ENCODE measurements at regions not wholly inside any gene's neighbourhood (a gene's known extent, or its start where the extent isn't known, plus 50 kb on each side); places are given as distances from the start of the nearest gene placed in this dataset.

DNA sequence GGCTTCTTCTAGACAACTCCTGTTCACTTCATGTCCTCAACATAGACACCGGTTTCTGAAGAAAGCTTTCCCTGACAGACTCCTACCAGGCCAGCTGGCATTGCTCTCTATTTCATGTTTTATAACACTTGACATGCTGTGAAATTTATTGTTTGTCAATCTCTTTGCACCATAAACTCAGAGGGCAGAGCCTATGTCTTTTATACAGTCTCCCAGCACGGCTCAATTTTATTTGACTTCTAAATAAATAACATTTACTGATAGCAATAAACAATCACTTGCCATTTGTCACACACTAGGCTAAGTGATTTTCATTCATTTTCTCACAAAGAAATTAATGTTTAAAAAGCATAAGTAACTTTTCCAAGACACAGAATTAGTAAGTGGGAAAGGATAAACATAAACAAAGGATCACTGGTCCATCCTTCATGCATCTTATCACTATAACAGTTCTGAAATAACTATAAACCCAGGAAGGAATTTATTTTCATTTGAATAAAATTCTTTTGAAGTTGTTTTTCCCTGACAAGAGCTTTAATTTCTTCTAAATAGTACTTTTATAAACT, 577.6 kb downstream of the TECRL start:
- no peak for DNase-seq (ENCODE audit: low read depth)
- H3K4me3 ChIP-seq (ENCODE audit: low read depth, low read length): no peak overlapping the region
- TF ChIP-seq, protein P1, sequence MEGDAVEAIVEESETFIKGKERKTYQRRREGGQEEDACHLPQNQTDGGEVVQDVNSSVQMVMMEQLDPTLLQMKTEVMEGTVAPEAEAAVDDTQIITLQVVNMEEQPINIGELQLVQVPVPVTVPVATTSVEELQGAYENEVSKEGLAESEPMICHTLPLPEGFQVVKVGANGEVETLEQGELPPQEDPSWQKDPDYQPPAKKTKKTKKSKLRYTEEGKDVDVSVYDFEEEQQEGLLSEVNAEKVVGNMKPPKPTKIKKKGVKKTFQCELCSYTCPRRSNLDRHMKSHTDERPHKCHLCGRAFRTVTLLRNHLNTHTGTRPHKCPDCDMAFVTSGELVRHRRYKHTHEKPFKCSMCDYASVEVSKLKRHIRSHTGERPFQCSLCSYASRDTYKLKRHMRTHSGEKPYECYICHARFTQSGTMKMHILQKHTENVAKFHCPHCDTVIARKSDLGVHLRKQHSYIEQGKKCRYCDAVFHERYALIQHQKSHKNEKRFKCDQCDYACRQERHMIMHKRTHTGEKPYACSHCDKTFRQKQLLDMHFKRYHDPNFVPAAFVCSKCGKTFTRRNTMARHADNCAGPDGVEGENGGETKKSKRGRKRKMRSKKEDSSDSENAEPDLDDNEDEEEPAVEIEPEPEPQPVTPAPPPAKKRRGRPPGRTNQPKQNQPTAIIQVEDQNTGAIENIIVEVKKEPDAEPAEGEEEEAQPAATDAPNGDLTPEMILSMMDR (IDR thresholded peaks at IDR 0.05; ENCODE audit: low read depth, low read length, missing control alignments): no peak

DNA sequence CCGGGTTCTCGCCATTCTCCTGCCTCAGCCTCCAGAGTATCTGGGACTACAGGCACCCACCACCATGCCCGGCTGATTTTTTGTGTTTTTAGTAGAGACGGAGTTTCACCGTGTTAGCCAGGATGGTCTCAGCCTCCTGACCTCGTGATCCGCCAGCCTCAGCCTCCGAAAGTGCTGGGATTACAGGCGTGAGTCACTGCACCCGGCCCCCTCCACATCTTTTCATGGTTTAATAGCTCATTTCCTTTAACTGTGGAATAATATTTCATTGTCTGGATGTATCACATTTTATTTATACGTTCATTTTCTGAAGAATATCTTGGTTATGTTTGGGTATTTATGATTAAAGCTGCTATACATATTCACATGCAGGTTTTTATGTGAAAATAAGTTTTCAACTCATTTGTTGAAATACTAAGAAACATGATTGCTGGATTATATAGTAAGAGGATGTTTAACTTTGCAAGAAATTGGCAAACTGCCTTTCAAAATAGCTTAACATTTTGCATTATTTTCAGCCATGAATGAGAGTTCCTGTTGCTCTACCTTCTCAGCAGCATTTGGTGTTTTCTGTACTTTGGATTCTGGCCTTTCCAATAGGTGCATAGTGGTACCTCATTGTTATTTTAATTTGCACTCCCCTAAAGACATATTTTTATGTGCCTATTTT, 591.9 kb downstream of the TECRL start:
- no peak overlapping the region for H3K4me3 ChIP-seq (ENCODE audit: low read depth, low read length)
- no peak for DNase-seq (ENCODE audit: low read depth)
- TF ChIP-seq, protein P1 (IDR thresholded peaks at IDR 0.05; ENCODE audit: low read depth, low read length, missing control alignments): no peak

DNA sequence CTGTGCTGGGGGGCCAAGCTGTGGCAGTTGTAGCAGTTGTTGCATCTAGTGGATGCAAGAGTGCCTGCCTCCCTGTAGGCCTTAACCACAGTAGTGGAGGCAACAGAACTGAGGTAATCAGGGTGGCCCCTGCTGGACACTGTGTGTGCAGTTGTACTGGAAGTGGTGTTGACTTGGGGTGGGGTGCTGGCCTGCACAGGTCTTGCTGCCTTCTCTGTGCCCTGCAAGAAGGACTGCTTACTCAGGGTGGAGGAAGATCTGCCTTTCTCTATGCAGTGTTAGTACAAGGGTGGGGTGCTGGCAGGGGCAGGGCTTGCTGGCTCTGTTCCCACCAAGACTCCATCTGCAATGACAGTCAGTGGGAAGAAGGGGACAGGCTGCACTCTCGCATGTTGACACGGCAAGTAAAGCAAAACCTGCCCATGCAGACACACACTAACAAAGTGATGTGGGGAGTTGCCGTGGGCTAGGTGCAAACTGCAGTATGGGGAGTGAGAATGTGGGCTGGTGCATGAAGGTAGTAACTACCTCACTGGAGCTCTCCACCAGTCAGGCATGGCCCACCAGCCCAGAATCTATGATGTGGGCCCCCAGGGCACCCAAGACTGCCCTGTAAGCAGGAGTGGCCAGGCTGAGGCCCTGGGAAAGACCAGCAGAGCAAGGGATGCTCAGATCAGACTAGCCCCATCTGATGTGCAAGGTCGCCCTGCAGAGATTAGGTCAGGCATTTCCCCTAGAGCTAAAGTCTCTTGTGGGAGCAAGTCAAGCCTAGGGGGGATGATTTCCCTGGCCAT, 594.9 kb downstream of the TECRL start:
- H3K4me3 ChIP-seq (ENCODE audit: low read depth, low read length): no peak overlapping the region
- TF ChIP-seq, protein P1 (IDR thresholded peaks at IDR 0.05; ENCODE audit: low read depth, low read length, missing control alignments): no peak
- DNase-seq (ENCODE audit: low read depth): no peak

DNA sequence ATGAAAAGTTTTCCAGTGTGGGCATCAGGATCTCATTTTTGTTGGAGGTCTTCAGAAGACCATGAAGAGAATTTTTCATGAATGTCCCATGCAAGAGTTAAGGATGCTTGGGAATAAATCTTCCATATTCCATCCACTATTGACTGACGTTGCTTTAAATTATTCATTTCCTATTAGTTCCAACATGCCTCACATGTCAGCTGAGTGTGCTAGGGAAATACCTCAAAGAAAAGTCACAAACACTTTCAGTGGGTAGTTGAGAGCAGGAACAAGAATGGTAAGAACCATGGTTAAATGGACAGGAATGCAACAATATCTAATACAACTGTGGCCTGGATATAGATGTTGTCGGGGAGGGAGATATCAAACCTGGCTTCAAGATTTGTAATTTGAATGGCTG, 610.1 kb downstream of the TECRL start:
- TF ChIP-seq, protein P1 (IDR thresholded peaks at IDR 0.05; ENCODE audit: low read depth, low read length, missing control alignments): no peak
- DNase-seq (ENCODE audit: low read depth): no peak
- H3K4me3 ChIP-seq (ENCODE audit: low read depth, low read length): no peak overlapping the region

DNA sequence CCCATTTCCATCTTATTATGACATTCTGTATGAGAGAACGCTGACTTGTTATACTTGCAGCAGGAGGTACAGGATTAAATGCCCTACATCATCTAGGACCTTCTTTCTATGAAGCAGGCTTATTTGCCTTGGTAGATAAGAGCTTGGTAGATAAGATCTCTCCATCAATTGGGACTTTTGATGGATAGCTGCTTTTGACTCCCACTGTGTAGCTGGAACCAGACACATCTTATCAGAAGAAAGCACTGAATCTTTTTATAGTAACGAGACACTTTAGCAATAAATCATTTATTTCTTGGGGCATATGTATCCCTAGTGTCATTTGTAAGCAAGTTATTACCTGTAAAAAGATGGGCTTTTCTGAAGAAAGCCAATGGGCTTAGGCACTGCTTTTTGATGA, 613.9 kb downstream of the TECRL start:
- no peak overlapping the region for H3K4me3 ChIP-seq (ENCODE audit: low read depth, low read length)
- TF ChIP-seq, protein P1 (IDR thresholded peaks at IDR 0.05; ENCODE audit: low read depth, low read length, missing control alignments): no peak
- no peak for DNase-seq (ENCODE audit: low read depth)

DNA sequence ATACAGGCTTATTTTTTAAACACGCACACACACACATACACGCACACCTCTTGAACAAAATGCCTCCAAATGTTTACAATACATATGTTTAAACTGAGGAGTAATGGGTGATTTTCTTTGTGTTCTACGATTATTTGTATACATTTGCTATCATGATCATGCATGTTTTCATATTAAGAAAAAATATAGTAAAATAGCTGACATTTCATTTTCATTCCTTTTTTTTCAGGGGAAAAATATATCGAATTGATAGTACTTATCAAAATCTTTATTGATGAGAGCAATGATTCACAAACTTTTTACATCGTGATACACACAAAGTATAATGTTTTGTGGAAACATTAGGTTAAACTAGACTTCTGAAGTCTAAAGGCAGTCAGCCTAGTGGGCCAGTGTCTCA, 618.9 kb downstream of the TECRL start:
- TF ChIP-seq, protein P1 (IDR thresholded peaks at IDR 0.05; ENCODE audit: low read depth, low read length, missing control alignments): no peak
- no peak for DNase-seq (ENCODE audit: low read depth)
- no peak overlapping the region for H3K4me3 ChIP-seq (ENCODE audit: low read depth, low read length)

Measured in GM12864 (cell line).